ENCODE measurements at regions not wholly inside any gene's neighbourhood (a gene's known extent, or its start where the extent isn't known, plus 50 kb on each side); places are given as distances from the start of the nearest gene placed in this dataset.

DNA sequence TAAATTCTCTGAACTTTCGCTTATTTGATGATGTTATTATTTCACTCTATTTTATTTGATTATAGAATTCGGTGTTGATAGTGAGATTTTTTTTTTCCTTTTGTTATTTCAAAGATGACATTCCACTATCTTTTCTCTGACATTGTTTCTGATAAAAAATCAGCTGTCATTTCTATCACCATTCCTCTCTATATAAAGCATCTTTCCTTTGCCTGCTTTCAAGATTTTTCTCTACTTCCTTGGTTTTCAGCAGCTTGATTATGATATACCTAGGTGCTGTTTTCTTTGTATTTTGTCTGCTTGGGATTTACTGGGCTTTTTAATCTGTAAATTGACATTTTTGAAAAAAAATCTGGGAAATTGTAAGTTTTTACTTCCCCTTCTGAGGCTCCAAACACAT is 344.0 kb downstream of the HLX start:
- no peak for DNase-seq (ENCODE audit: low read depth)
- TF ChIP-seq, protein P1, sequence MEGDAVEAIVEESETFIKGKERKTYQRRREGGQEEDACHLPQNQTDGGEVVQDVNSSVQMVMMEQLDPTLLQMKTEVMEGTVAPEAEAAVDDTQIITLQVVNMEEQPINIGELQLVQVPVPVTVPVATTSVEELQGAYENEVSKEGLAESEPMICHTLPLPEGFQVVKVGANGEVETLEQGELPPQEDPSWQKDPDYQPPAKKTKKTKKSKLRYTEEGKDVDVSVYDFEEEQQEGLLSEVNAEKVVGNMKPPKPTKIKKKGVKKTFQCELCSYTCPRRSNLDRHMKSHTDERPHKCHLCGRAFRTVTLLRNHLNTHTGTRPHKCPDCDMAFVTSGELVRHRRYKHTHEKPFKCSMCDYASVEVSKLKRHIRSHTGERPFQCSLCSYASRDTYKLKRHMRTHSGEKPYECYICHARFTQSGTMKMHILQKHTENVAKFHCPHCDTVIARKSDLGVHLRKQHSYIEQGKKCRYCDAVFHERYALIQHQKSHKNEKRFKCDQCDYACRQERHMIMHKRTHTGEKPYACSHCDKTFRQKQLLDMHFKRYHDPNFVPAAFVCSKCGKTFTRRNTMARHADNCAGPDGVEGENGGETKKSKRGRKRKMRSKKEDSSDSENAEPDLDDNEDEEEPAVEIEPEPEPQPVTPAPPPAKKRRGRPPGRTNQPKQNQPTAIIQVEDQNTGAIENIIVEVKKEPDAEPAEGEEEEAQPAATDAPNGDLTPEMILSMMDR (IDR thresholded peaks at IDR 0.05; ENCODE audit: low read length, missing control alignments): no peak
- no peak overlapping the region for H3K4me3 ChIP-seq (replicated peaks; ENCODE audit: low read depth, low read length)

DNA sequence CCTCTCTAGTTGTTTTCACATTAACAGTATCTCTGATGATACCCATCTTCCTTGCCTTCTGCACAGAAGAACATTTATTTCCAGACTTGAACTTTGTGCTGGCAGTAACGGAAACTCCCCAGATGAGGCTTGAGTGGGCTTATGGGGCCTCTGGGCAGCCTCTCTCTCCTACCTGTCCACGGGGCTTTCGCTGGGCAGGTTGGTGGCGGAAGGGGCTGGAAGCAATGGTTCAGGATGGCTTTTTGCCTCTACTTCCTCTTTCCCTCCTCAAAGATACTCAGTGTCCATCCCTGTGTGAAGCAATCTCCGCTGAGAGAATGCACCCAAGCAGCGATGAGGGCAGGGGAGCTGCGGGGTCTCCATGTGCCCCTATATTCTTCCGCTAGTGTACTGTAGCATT is 348.2 kb downstream of the HLX start:
- no peak for DNase-seq (ENCODE audit: low read depth)
- TF ChIP-seq, protein P1 (IDR thresholded peaks at IDR 0.05; ENCODE audit: low read length, missing control alignments): no peak
- no peak overlapping the region for H3K4me3 ChIP-seq (replicated peaks; ENCODE audit: low read depth, low read length)

DNA sequence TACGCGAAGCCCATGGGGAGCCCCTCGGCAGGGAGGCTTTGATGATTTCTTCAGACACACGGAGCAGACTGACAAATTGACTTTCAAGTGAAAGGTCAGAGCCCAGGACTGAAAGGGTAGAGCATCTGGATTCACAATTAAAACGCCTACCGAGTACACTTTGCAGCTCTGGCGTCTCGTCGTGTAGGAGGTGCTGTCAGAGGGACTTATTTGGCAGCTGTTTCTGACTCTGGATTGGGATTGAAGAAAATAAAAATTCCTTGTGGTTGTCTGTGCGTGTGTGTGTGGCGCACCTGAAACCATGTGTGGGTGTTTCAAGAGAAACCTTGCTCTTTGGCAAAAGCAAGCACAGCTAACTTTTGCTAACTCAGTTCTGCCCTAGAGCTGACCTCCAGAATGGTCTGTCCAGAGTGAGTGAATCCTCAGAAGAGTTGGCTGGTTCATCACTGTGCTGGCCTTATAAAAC is 348.7 kb downstream of the HLX start:
- no peak overlapping the region for H3K4me3 ChIP-seq (replicated peaks; ENCODE audit: low read depth, low read length)
- TF ChIP-seq, protein P1 (IDR thresholded peaks at IDR 0.05; ENCODE audit: low read length, missing control alignments): no peak
- DNase-seq (ENCODE audit: low read depth): no peak

DNA sequence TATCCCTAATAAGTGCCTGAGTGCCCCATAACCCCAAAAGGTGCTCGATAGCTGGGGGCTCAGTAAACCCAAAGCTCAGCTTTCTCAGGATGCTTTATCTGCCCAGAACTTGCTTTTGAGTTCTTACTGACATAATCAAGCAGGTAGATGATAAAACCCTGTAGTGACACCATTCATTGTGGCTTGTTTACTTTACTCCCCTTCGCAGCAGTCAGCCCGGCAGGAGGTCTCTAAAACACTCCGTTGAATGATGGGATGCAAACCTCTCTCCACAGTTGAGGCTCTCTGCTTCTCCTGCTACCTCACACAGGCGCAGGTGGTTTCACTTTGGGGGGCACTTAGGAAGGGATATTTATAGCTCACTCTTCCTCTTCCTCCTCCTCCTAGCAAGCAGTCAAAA is 349.4 kb downstream of the HLX start:
- DNase-seq (ENCODE audit: low read depth): no peak
- TF ChIP-seq, protein P1 (IDR thresholded peaks at IDR 0.05; ENCODE audit: low read length, missing control alignments): no peak
- H3K4me3 ChIP-seq (replicated peaks; ENCODE audit: low read depth, low read length): no peak overlapping the region

DNA sequence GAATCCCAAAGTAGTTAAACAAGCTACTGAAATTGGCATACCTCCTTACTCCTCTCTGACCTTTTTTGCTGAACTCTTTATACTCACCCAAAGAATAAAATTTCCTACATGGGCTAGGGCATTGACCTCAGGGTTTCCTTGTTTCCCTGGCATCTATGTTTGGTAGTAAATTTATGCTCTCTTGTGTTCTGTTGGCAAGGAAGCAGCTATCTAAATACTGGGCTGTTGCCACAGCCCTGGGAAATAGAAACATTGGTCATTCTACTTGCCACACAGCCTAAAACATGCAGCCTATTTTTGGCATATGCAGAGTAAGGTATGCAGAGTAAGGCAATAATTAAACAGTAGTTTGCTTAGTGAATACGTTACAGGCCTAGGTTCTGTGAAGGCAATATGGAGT is 351.4 kb downstream of the HLX start:
- peak; percentile 15 for DNase-seq (ENCODE audit: low read depth)
- TF ChIP-seq, protein P1 (IDR thresholded peaks at IDR 0.05; ENCODE audit: low read length, missing control alignments): no peak

DNA sequence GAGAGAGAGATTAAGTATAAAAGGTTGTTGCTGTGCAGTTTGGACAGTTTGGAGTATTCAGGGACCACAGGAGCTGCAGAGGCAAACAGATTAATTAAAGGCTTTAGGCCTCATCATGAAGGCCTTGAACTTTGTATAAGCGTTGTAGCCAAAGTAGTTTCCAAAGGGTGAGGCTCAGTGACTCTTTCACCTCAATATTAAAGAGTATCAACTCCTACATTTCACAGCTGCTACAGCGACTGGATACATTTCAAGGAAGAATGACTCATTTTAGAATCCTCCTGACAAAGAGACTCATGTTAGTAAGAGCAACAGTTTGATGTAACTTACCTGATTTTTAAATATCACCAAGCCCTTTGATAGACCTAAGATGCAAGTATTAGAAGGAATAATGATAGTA is 355.5 kb downstream of the HLX start:
- TF ChIP-seq, protein P1 (IDR thresholded peaks at IDR 0.05; ENCODE audit: low read length, missing control alignments): no peak
- H3K4me3 ChIP-seq (replicated peaks; ENCODE audit: low read depth, low read length): no peak overlapping the region

More for the DNA sequence above, 351.4 kb downstream of the HLX start:
- H3K4me3 ChIP-seq (replicated peaks; ENCODE audit: low read depth, low read length): no peak overlapping the region

DNA sequence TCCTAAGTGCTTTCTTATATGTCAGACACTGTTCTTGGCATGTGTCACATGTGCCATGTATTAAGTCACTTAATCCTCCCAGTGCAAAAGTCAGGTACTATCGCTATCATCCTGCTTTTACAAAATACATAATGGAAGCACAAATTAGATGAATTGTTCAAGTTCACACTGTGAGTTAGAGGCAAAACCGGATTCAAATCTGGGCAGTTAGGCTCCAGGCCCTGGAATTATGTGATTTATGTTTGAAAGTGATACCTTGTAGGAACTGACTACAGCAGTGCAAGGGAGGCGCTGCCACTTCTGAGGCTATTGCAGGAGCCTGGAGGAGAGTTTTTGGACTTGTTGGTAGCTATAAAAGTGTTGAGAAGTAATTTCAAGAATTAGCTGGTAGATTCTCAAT is 358.3 kb downstream of the HLX start:
- TF ChIP-seq, protein P1 (IDR thresholded peaks at IDR 0.05; ENCODE audit: low read length, missing control alignments): no peak
- H3K4me3 ChIP-seq (replicated peaks; ENCODE audit: low read depth, low read length): no peak overlapping the region
- DNase-seq (ENCODE audit: low read depth): no peak

More for the DNA sequence above, 355.5 kb downstream of the HLX start:
- peak; percentile 14 for DNase-seq (ENCODE audit: low read depth)

Data from fibroblast of pulmonary artery (primary cell).